H9 (cell line): ENCODE measurements at regions not wholly inside any gene's neighbourhood (a gene's known extent, or its start where the extent isn't known, plus 50 kb on each side); places are given as distances from the start of the nearest gene placed in this dataset.

Experiments
- DNase-seq: peaks from one replicate; pipeline ENCODE4 v3.0.0-alpha.2; 2017
- H2AFZ ChIP-seq: one replicate; pipeline ENCODE4 v1.6.1; 2013; ENCODE audit warnings: mild to moderate bottlenecking, low read length, control low read depth, moderate library complexity
- H2AK5ac ChIP-seq: 2 replicates; pipeline ENCODE4 v1.6.1; 2013; ENCODE audit warnings: low read length, control low read depth, mixed read lengths; ENCODE audit not compliant: insufficient read length
- H2BK120ac ChIP-seq: one replicate; pipeline ENCODE4 v1.6.1; 2013; ENCODE audit warnings: low read depth, mild to moderate bottlenecking, low read length, control low read depth, inconsistent platforms; ENCODE audit not compliant: poor library complexity, severe bottlenecking
- H2BK12ac ChIP-seq: 2 replicates; pipeline ENCODE4 v1.6.1; 2013; ENCODE audit warnings: low read length, control low read depth, mixed read lengths, low read depth; ENCODE audit not compliant: insufficient read length
- H2BK15ac ChIP-seq: 2 replicates; pipeline ENCODE4 v1.6.1; 2013; ENCODE audit warnings: low read depth, low read length, control low read depth
- H2BK20ac ChIP-seq: one replicate; pipeline ENCODE4 v1.6.1; 2013; ENCODE audit warnings: low read depth, mild to moderate bottlenecking, low read length, control low read depth, inconsistent platforms; ENCODE audit not compliant: poor library complexity, severe bottlenecking
- H2BK5ac ChIP-seq: 2 replicates; pipeline ENCODE4 v1.6.1; 2013; ENCODE audit warnings: low read length, control low read depth, mixed read lengths; ENCODE audit not compliant: insufficient read length
- H3K14ac ChIP-seq: 2 replicates; pipeline ENCODE4 v1.6.1; 2013; ENCODE audit warnings: low read length, control low read depth; ENCODE audit not compliant: insufficient read depth
- H3K18ac ChIP-seq: 2 replicates; pipeline ENCODE4 v1.6.1; 2013; ENCODE audit warnings: low read depth, mild to moderate bottlenecking, mixed read lengths, low read length, control low read depth; ENCODE audit not compliant: insufficient read length
- H3K23ac ChIP-seq: 2 replicates; pipeline ENCODE4 v1.6.1; 2013; ENCODE audit warnings: low read length, control low read depth, mixed read lengths, low read depth; ENCODE audit not compliant: insufficient read length
- H3K23me2 ChIP-seq: 2 replicates; pipeline ENCODE4 v1.6.1; 2013; ENCODE audit warnings: low read depth, mild to moderate bottlenecking, mixed read lengths, low read length, control low read depth; ENCODE audit not compliant: insufficient read length, poor library complexity, severe bottlenecking
- H3K27ac ChIP-seq: 2 replicates; pipeline ENCODE4 v1.5.1; 2013; ENCODE audit warnings: low read length, control low read depth, mixed read lengths, low read depth; ENCODE audit not compliant: insufficient read length
- H3K27me3 ChIP-seq: 2 replicates; pipeline ENCODE4 v1.6.1; 2013; ENCODE audit warnings: low read length, control low read depth, inconsistent platforms; ENCODE audit not compliant: insufficient read depth
- H3K4ac ChIP-seq: 2 replicates; pipeline ENCODE4 v1.6.1; 2013; ENCODE audit warnings: low read depth, mild to moderate bottlenecking, control low read depth, inconsistent platforms, low read length, moderate library complexity
- H3K4me1 ChIP-seq: 2 replicates; pipeline ENCODE4 v1.6.1; 2013; ENCODE audit warnings: low read length, control low read depth, inconsistent platforms; ENCODE audit not compliant: insufficient read depth
- H3K4me2 ChIP-seq: 2 replicates; pipeline ENCODE4 v1.6.1; 2013; ENCODE audit warnings: low read length, control low read depth, mixed read lengths; ENCODE audit not compliant: insufficient read length, insufficient read depth
- H3K56ac ChIP-seq: 2 replicates; pipeline ENCODE4 v1.6.1; 2013; ENCODE audit warnings: low read depth, mild to moderate bottlenecking, mixed read lengths, low read length, control low read depth; ENCODE audit not compliant: insufficient read length
- H3K79me1 ChIP-seq: 2 replicates; pipeline ENCODE4 v1.6.1; 2013; ENCODE audit warnings: low read depth, mild to moderate bottlenecking, moderate library complexity, low read length, control low read depth, inconsistent platforms; ENCODE audit not compliant: insufficient read depth, poor library complexity, severe bottlenecking
- H3K79me2 ChIP-seq: 2 replicates; pipeline ENCODE4 v1.6.1; 2013; ENCODE audit warnings: low read length, control low read depth, inconsistent platforms; ENCODE audit not compliant: insufficient read depth
- H3K9ac ChIP-seq: 2 replicates; pipeline ENCODE4 v1.6.1; 2013; ENCODE audit warnings: low read length, control low read depth, mixed read lengths; ENCODE audit not compliant: insufficient read length; ENCODE audit errors: extremely low read depth
- H3K9me3 ChIP-seq: one replicate; pipeline ENCODE4 v1.6.1; 2013; ENCODE audit warnings: low read depth, low read length, inconsistent platforms; ENCODE audit not compliant: control insufficient read depth
- H3T11ph ChIP-seq: one replicate; pipeline ENCODE4 v1.6.1; 2013; ENCODE audit warnings: mild to moderate bottlenecking, low read length, control low read depth, inconsistent platforms
- H4K20me1 ChIP-seq: one replicate; pipeline ENCODE4 v1.6.1; 2013; ENCODE audit not compliant: control insufficient read depth, insufficient read length, insufficient read depth
- H4K5ac ChIP-seq: 2 replicates; pipeline ENCODE4 v1.6.1; 2013; ENCODE audit warnings: low read depth, mild to moderate bottlenecking, mixed read lengths, low read length, control low read depth; ENCODE audit not compliant: insufficient read length
- H4K8ac ChIP-seq: replicated peaks from 2 replicates; pipeline ENCODE4 v1.6.1; 2013; ENCODE audit warnings: low read length, control low read depth, mixed read lengths, low read depth; ENCODE audit not compliant: insufficient read length
- H4K91ac ChIP-seq: 2 replicates; pipeline ENCODE4 v1.6.1; 2013; ENCODE audit warnings: low read depth, mild to moderate bottlenecking, moderate library complexity, mixed read lengths, low read length, control low read depth; ENCODE audit not compliant: insufficient read length
- H3K27ac Mint-ChIP-seq, 3 experiments: 2 replicates in 2 of 3; 3 replicates in 1 of 3; pipeline ENCODE4 v1.8.0; 2020 to 2021; ENCODE audit warnings: mixed read lengths in 3 of 3, mild to moderate bottlenecking in 1 of 3, moderate library complexity in 1 of 3
- H3K27me3 Mint-ChIP-seq: 2 replicates; pipeline ENCODE4 v1.8.0; 2021; ENCODE audit warnings: low read depth, mild to moderate bottlenecking, moderate library complexity, mixed read lengths
- H3K36me3 Mint-ChIP-seq, 3 experiments: 2 replicates in 2 of 3; 3 replicates in 1 of 3; pipeline ENCODE4 v1.8.0; 2020 to 2021; ENCODE audit warnings: low read depth in 3 of 3, mixed read lengths in 3 of 3; ENCODE audit not compliant: insufficient read depth in 1 of 3
- H3K4me1 Mint-ChIP-seq, 2 experiments: 2 replicates each; pipeline ENCODE4 v1.8.0; 2020; ENCODE audit warnings: mixed read lengths in 2 of 2
- H3K4me3 Mint-ChIP-seq, 2 experiments: 2 replicates in 1 of 2; 3 replicates in 1 of 2; pipeline ENCODE4 v1.8.0; 2020 to 2021; ENCODE audit warnings: mild to moderate bottlenecking in 2 of 2, mixed read lengths in 2 of 2, moderate library complexity in 1 of 2
- H3K9me3 Mint-ChIP-seq, 2 experiments: 2 replicates in 1 of 2; 3 replicates in 1 of 2; pipeline ENCODE4 v1.8.0; 2020; ENCODE audit warnings: mild to moderate bottlenecking in 2 of 2, mixed read lengths in 2 of 2, moderate library complexity in 1 of 2
- TF ChIP-seq, protein P1 (sequence below): fragments of 200-600 bp; sonication (generic); conservative IDR thresholded peaks from 3 replicates; pipeline ENCODE4 v1.8.0; 2021; ENCODE audit warnings: antibody characterized with exemption, mild to moderate bottlenecking

DNA sequence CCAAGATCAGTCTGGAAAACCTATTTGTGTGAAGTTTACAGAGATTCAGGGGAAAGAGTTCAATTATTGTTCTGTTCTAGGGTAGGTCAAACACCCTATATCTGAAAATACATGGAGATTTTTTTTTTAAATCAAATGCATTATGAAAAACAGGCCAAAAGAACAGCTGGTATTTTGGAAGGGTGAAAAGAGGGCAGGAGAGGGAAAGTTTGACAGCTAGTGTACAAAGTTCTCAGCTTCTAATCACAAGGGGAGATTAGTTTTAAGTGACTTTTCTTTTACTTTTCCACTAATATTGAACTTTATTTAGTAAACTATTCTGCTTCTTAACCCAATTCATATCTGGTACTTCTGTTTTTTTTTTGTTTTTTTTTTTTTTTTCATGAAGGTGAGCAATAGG is 66.2 kb upstream of the GRID2 start:
- Histone ChIP-seq H3K79me1 (no peaks in the 10 kb centered on the region), H3K56ac (no peak overlapping the region), H4K8ac (no peak overlapping the region), H2BK15ac (no peak overlapping the region), H3K79me2 (no peaks in the 10 kb centered on the region), H2BK12ac (no peak overlapping the region), H4K5ac (no peak overlapping the region), H3K4me1 (no peaks in the 10 kb centered on the region), H3T11ph (no peak overlapping the region), H3K23me2 (no peaks in the 10 kb centered on the region), H3K27ac (no peak overlapping the region), H3K4me2 (no peak overlapping the region), H3K9ac (no peak overlapping the region), H2BK20ac (no peak overlapping the region), H4K91ac (no peak overlapping the region), H3K23ac (no peak overlapping the region), H2AK5ac (no peak overlapping the region), H3K27me3 (no peaks in the 10 kb centered on the region), H2BK120ac (no peak overlapping the region), H3K14ac (no peak overlapping the region), H4K20me1 (no peaks in the 10 kb centered on the region), H3K4ac (no peak overlapping the region), H3K9me3 (no peaks in the 10 kb centered on the region), H2AFZ (no peak overlapping the region), H2BK5ac (no peak overlapping the region), H3K18ac (no peak overlapping the region)
- Mint-ChIP-seq H3K27me3 (peaks cover 72% of the 10 kb centered on the region), H3K36me3 (peaks cover 8 to 11% (median 9%) of the 10 kb centered on the region in 3 experiments), H3K9me3 (peaks cover 7 to 8% of the 10 kb centered on the region in 2 experiments), H3K27ac (no peak overlapping the region), H3K4me3 (no peak overlapping the region), H3K4me1 (peaks cover 0 to 4% of the 10 kb centered on the region in 2 experiments; a peak in 2 of 4 replicates)
- TF ChIP-seq, protein P1, sequence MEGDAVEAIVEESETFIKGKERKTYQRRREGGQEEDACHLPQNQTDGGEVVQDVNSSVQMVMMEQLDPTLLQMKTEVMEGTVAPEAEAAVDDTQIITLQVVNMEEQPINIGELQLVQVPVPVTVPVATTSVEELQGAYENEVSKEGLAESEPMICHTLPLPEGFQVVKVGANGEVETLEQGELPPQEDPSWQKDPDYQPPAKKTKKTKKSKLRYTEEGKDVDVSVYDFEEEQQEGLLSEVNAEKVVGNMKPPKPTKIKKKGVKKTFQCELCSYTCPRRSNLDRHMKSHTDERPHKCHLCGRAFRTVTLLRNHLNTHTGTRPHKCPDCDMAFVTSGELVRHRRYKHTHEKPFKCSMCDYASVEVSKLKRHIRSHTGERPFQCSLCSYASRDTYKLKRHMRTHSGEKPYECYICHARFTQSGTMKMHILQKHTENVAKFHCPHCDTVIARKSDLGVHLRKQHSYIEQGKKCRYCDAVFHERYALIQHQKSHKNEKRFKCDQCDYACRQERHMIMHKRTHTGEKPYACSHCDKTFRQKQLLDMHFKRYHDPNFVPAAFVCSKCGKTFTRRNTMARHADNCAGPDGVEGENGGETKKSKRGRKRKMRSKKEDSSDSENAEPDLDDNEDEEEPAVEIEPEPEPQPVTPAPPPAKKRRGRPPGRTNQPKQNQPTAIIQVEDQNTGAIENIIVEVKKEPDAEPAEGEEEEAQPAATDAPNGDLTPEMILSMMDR, result no peak
- no peak for DNase-seq
